Muscle of back (tissue), 3 donors: ENCODE measurements at regions not wholly inside any gene's neighbourhood (a gene's known extent, or its start where the extent isn't known, plus 50 kb on each side); places are given as distances from the start of the nearest gene placed in this dataset.
A peak's percentile ranks its signal among the peaks of the same experiment; 100 is the strongest.
"Not testable (repeated sequence)": the region's sequence is repeated elsewhere in the genome, so short reads cannot be mapped to it uniquely, and the experiment has no call there.

ENCODE experiments used
- DNase-seq, 3 donors: peaks; one replicate each; pipeline versions ENCODE4 v3.0.0 to v3.0.0-alpha.2; 2013

GRCh38 chr10:50997461-50997860 is 76.8 kb upstream of the PRKG1 start:
- no peak for DNase-seq

GRCh38 chr10:50999163-50999562 is 75.1 kb upstream of the PRKG1 start:
- no peak for DNase-seq

GRCh38 chr10:51000164-51000563 is 74.1 kb upstream of the PRKG1 start:
- DNase-seq, result peak in 1 of 3 donors; percentile 87

GRCh38 chr10:51000976-51001375 is 73.3 kb upstream of the PRKG1 start:
- peak in 1 of 3 donors; percentile 59 for DNase-seq

GRCh38 chr10:51001587-51001986 is 72.7 kb upstream of the PRKG1 start:
- peak in 1 of 3 donors; percentile 69 for DNase-seq

GRCh38 chr10:51002469-51002868 is 71.8 kb upstream of the PRKG1 start:
- DNase-seq, result no peak

- DNase-seq, result no peak
Measured at GRCh38 chr10:51004776-51005175, 69.5 kb upstream of the PRKG1 start.

- no peak for DNase-seq
Measured at GRCh38 chr10:51005551-51005950, 68.7 kb upstream of the PRKG1 start.

- DNase-seq, result no peak
Measured at GRCh38 chr10:51006686-51007085, 67.6 kb upstream of the PRKG1 start.

- DNase-seq, result no peak
Measured at GRCh38 chr10:51007781-51008180, 66.5 kb upstream of the PRKG1 start.

GRCh38 chr10:51008346-51008745 is 65.9 kb upstream of the PRKG1 start:
- DNase-seq, result no peak

GRCh38 chr10:51010977-51011376 is 63.3 kb upstream of the PRKG1 start:
- peak in 1 of 3 donors; percentile 77 for DNase-seq

GRCh38 chr10:51012073-51012472 is 62.2 kb upstream of the PRKG1 start:
- no peak for DNase-seq

GRCh38 chr10:51014680-51015389 is 59.5 kb upstream of the PRKG1 start:
- no peak for DNase-seq

GRCh38 chr10:51015390-51015754 is 58.9 kb upstream of the PRKG1 start:
- DNase-seq, result not testable (repeated sequence)

GRCh38 chr10:51020200-51020599 is 54.1 kb upstream of the PRKG1 start:
- peak in 1 of 3 donors; percentile 62 for DNase-seq

- no peak for DNase-seq
Measured at GRCh38 chr10:51022933-51023585, 51.2 kb upstream of the PRKG1 start.

GRCh38 chr10:51023636-51024035 is 50.7 kb upstream of the PRKG1 start:
- DNase-seq, result no peak
